IMR-90 (cell line): ENCODE measurements at regions not wholly inside any gene's neighbourhood (a gene's known extent, or its start where the extent isn't known, plus 50 kb on each side); places are given as distances from the start of the nearest gene placed in this dataset.
A peak's percentile ranks its signal among the peaks of the same experiment; 100 is the strongest.

Experiments
- ATAC-seq: fragments of 200-7000 bp; cut with Tn5 transposase; 2 replicates; pipeline ENCODE4 v1.9.1; 2020; ENCODE audit warnings: low read depth, mild to moderate bottlenecking, moderate library complexity
- BruUV-seq: library from RNA; stranded (reverse); fragments of 400-500 nt; replicated peaks from 2 replicates; lab custom pipeline; 2021; lab: Mats Ljungman, UMichigan
- CTCF ChIA-PET: fragments of 300-600 bp; formaldehyde crosslinking; extraction: SDS; loops from one replicate; lab custom pipeline; 2021; ENCODE audit warnings: antibody characterized with exemption; lab: Yijun Ruan, JAX
- POLR2A ChIA-PET: fragments of 300-600 bp; sonication (Branson Sonifier 250); formaldehyde crosslinking; loops from one replicate; lab custom pipeline; 2022; ENCODE audit warnings: antibody characterized with exemption; ENCODE audit not compliant: unreplicated experiment; lab: Charles Lee
- DNase-seq: peaks from one replicate; pipeline ENCODE4 v3.0.0; 2013
- H2AFZ ChIP-seq: replicated peaks from 2 replicates; pipeline ENCODE3; 2013; ENCODE audit warnings: low read length, mild to moderate bottlenecking; ENCODE audit not compliant: poor library complexity
- H2AK5ac ChIP-seq: 2 replicates; pipeline ENCODE4 v1.6.1; 2013; ENCODE audit warnings: low read depth, low read length, inconsistent platforms
- H2AK9ac ChIP-seq: replicated peaks from 2 replicates; pipeline ENCODE3; 2013; ENCODE audit warnings: mild to moderate bottlenecking, low read depth, low read length, moderate library complexity; ENCODE audit not compliant: poor library complexity
- H2BK120ac ChIP-seq: 2 replicates; pipeline ENCODE4 v1.6.1; 2013; ENCODE audit warnings: low read depth, low read length, inconsistent platforms
- H2BK15ac ChIP-seq: 3 replicates; pipeline ENCODE4 v1.6.1; 2013; ENCODE audit warnings: low read depth, low read length, inconsistent platforms
- H2BK20ac ChIP-seq: 2 replicates; pipeline ENCODE4 v1.6.1; 2013; ENCODE audit warnings: low read depth, mild to moderate bottlenecking, inconsistent platforms, low read length, moderate library complexity
- H2BK5ac ChIP-seq: 2 replicates; pipeline ENCODE4 v1.6.1; 2013; ENCODE audit warnings: mild to moderate bottlenecking, low read depth, low read length, inconsistent platforms; ENCODE audit not compliant: poor library complexity, severe bottlenecking
- H3K14ac ChIP-seq: replicated peaks from 2 replicates; pipeline ENCODE4 v1.6.1; 2013; ENCODE audit warnings: low read depth, low read length, inconsistent platforms
- H3K18ac ChIP-seq: 2 replicates; pipeline ENCODE4 v1.6.1; 2013; ENCODE audit warnings: low read depth, low read length, control low read depth
- H3K23ac ChIP-seq: 2 replicates; pipeline ENCODE4 v1.6.1; 2013; ENCODE audit warnings: low read depth, low read length, inconsistent platforms
- H3K27ac ChIP-seq: 2 replicates; pipeline ENCODE4 v1.5.1; 2013; ENCODE audit warnings: mild to moderate bottlenecking, control low read depth, low read length; ENCODE audit not compliant: insufficient read depth
- H3K27me3 ChIP-seq: 2 replicates; pipeline ENCODE4 v1.6.1; 2013; ENCODE audit warnings: low read length; ENCODE audit not compliant: control insufficient read depth, insufficient read depth
- H3K36me3 ChIP-seq: 2 replicates; pipeline ENCODE4 v1.6.1; 2013; ENCODE audit warnings: low read length, mixed read lengths; ENCODE audit not compliant: control insufficient read depth, insufficient read depth
- H3K4ac ChIP-seq: 2 replicates; pipeline ENCODE4 v1.6.1; 2013; ENCODE audit warnings: low read depth, low read length, inconsistent platforms
- H3K4me1 ChIP-seq: 2 replicates; pipeline ENCODE4 v1.6.1; 2013; ENCODE audit warnings: low read length, mixed read lengths; ENCODE audit not compliant: control insufficient read depth, insufficient read depth
- H3K4me2 ChIP-seq: 2 replicates; pipeline ENCODE4 v1.6.1; 2013; ENCODE audit warnings: low read depth, mild to moderate bottlenecking, control low read depth, low read length, moderate library complexity
- H3K4me3 ChIP-seq: 2 replicates; pipeline ENCODE4 v1.5.1; 2013; ENCODE audit warnings: low read depth, mild to moderate bottlenecking, control low read depth, low read length, moderate library complexity; ENCODE audit not compliant: insufficient read depth
- H3K56ac ChIP-seq: 2 replicates; pipeline ENCODE4 v1.6.1; 2013; ENCODE audit warnings: low read length, inconsistent platforms; ENCODE audit not compliant: insufficient read depth; ENCODE audit errors: extremely low read depth
- H3K79me1 ChIP-seq, 2 experiments: 2 replicates each; pipeline ENCODE4 v1.6.1; 2013; ENCODE audit warnings: low read length in 2 of 2, inconsistent platforms in 1 of 2, low read depth in 1 of 2
- H3K9ac ChIP-seq: 2 replicates; pipeline ENCODE4 v1.6.1; 2013; ENCODE audit warnings: low read depth, low read length, control low read depth
- H3K9me1 ChIP-seq: 2 replicates; pipeline ENCODE4 v1.6.1; 2013; ENCODE audit warnings: low read length, inconsistent platforms; ENCODE audit not compliant: insufficient read depth
- H3K9me3 ChIP-seq: 2 replicates; pipeline ENCODE4 v1.6.1; 2013; ENCODE audit warnings: low read length; ENCODE audit not compliant: control insufficient read depth, insufficient read depth
- H4K20me1 ChIP-seq: 2 replicates; pipeline ENCODE4 v1.6.1; 2013; ENCODE audit warnings: low read length, inconsistent platforms; ENCODE audit not compliant: insufficient read depth
- H4K5ac ChIP-seq: 2 replicates; pipeline ENCODE4 v1.6.1; 2013; ENCODE audit warnings: mild to moderate bottlenecking, low read depth, low read length, control low read depth
- H4K8ac ChIP-seq, 2 experiments: 2 replicates each; pipeline ENCODE4 v1.6.1; 2013; ENCODE audit warnings: low read depth in 2 of 2, low read length in 2 of 2, control low read depth in 1 of 2, inconsistent platforms in 1 of 2
- H4K91ac ChIP-seq: 2 replicates; pipeline ENCODE4 v1.6.1; 2013; ENCODE audit warnings: low read depth, low read length, inconsistent platforms; ENCODE audit not compliant: insufficient read depth
- ELK1 ChIP-seq: fragments of 150-350 bp; IDR thresholded peaks from 2 replicates; pipeline ENCODE4 v1.6.1; 2016; ENCODE audit warnings: low read depth, mild to moderate bottlenecking, low read length, moderate library complexity, borderline replicate concordance
- FOS ChIP-seq: fragments of 150-350 bp; IDR thresholded peaks from 2 replicates; pipeline ENCODE4 v1.6.1; 2016; ENCODE audit warnings: low read depth, low read length
- MXI1 ChIP-seq: IDR thresholded peaks from 2 replicates; pipeline ENCODE4 v1.6.1; 2012; ENCODE audit warnings: low read depth, mild to moderate bottlenecking, low read length, moderate library complexity, borderline replicate concordance
- RAD21 ChIP-seq: IDR thresholded peaks from 2 replicates; pipeline ENCODE4 v1.6.1; 2012; ENCODE audit warnings: low read length, improper control_type of control experiment
- RCOR1 ChIP-seq: IDR thresholded peaks from 2 replicates; pipeline ENCODE4 v1.6.1; 2012; ENCODE audit warnings: mild to moderate bottlenecking, low read length, improper control_type of control experiment; ENCODE audit not compliant: insufficient replicate concordance
- SMC3 ChIP-seq: fragments of 150-350 bp; IDR thresholded peaks from 2 replicates; pipeline ENCODE4 v1.6.1; 2016; ENCODE audit warnings: low read depth, mild to moderate bottlenecking, antibody characterized with exemption, low read length, moderate library complexity
- WGBS, 2 experiments: methylation state at CpG; one replicate each; pipeline versions ENCODE4 v1.1.5 to v1.1.7; 2013; ENCODE audit warnings: missing lambda C conversion rate in 2 of 2; ENCODE audit not compliant: insufficient read length in 1 of 2; ENCODE audit errors: extremely low coverage in 2 of 2; 5-methylcytosine and 5-hydroxymethylcytosine counted together
- dilution Hi-C: fragments of 300-500 bp; cut with HindIII; formaldehyde crosslinking; loops from one replicate; pipeline ENCODE4 v1.14.3; 2018; ENCODE audit warnings: low sequenced_read_pairs; ENCODE audit not compliant: unreplicated experiment
- in situ Hi-C: fragments of 300-500 bp; cut with MboI; formaldehyde crosslinking; loops from 3 replicates; pipeline ENCODE4 v1.14.3; 2019; ENCODE audit warnings: low sequenced_read_pairs, inconsistent platforms, mixed read lengths
- intact Hi-C: fragments of 100-400 bp; cut with micrococcal nuclease; formaldehyde crosslinking; loops from 2 replicates; pipeline ENCODE4 v1.10.0; 2022

GRCh38 chr2:172259827-172260226 lies 157.1 kb upstream of the DLX2 start (continued):
- TF ChIP-seq ELK1, result no peak

- in situ Hi-C loops (no loop called here), intact Hi-C loops (no loop called here), dilution Hi-C loops (no loop called here)
- no peak overlapping the region for H3K4me3 ChIP-seq
- CTCF ChIA-PET, result no interaction called here
- no peak overlapping the region for H3K4ac ChIP-seq
- H2BK15ac ChIP-seq, result no peak overlapping the region
- H2AK5ac ChIP-seq, result no peak overlapping the region
- H3K4me1 ChIP-seq, result peaks cover 3% of the 10 kb centered on the region; the same call in 1 of the 2 replicates
- DNase-seq (no peak), ATAC-seq (no peak)
- BruUV-seq, result no TSS peak
- no peak overlapping the region for H3K27ac ChIP-seq
- H2AK9ac ChIP-seq, result no peak overlapping the region
- no peak overlapping the region; a peak in 1 of 4 replicates for H4K8ac ChIP-seq
- no peaks in the 10 kb centered on the region for H4K20me1 ChIP-seq
- no peaks in the 10 kb centered on the region for H3K27me3 ChIP-seq
- TF ChIP-seq RCOR1, result no peak
- TF ChIP-seq RAD21, result no peak
- TF ChIP-seq ELK1, result no peak
- TF ChIP-seq MXI1, result no peak
- TF ChIP-seq SMC3, result no peak
- no peak for TF ChIP-seq FOS
- no peaks in the 10 kb centered on the region for H3K79me1 ChIP-seq
- peak overlapping the region; percentile 26; the same call in 1 of the 2 replicates for H2BK20ac ChIP-seq
- no peak overlapping the region for H2AFZ ChIP-seq
- no peak overlapping the region for H3K9ac ChIP-seq
- no peak overlapping the region; the same call in 1 of the 2 replicates for H3K18ac ChIP-seq
- H3K56ac ChIP-seq, result no peak overlapping the region
- no peaks in the 10 kb centered on the region; the same call in 1 of the 2 replicates for H3K9me1 ChIP-seq
- no peak overlapping the region for H3K4me2 ChIP-seq
- WGBS, 2 experiments, result no CpG with 5 or more reads among the region's 8 CpGs
- no peak overlapping the region for H3K23ac ChIP-seq
- no peak overlapping the region for H2BK5ac ChIP-seq
- no peaks in the 10 kb centered on the region for H3K36me3 ChIP-seq
- H3K14ac ChIP-seq, result peak overlapping the region; percentile 55
- POLR2A ChIA-PET, result no interaction called here
- no peak overlapping the region for H4K91ac ChIP-seq
- H3K9me3 ChIP-seq, result no peaks in the 10 kb centered on the region
- H2BK120ac ChIP-seq, result peak overlapping the region; percentile 18; the same call in 1 of the 2 replicates
- H4K5ac ChIP-seq, result no peak overlapping the region
These were observed 157.6 kb upstream of the DLX2 start for GRCh38 chr2:172260336-172260735.
